Ammon's horn (tissue), 1 donor: ENCODE measurements at regions not wholly inside any gene's neighbourhood (a gene's known extent, or its start where the extent isn't known, plus 50 kb on each side); places are given as distances from the start of the nearest gene placed in this dataset.
"Not testable (repeated sequence)": the region's sequence is repeated elsewhere in the genome, so short reads cannot be mapped to it uniquely, and the experiment has no call there.

Source experiments
- DNase-seq: peaks from one replicate; pipeline ENCODE4 v3.0.0-alpha.2; 2016; ENCODE audit warnings: low spot score

DNA sequence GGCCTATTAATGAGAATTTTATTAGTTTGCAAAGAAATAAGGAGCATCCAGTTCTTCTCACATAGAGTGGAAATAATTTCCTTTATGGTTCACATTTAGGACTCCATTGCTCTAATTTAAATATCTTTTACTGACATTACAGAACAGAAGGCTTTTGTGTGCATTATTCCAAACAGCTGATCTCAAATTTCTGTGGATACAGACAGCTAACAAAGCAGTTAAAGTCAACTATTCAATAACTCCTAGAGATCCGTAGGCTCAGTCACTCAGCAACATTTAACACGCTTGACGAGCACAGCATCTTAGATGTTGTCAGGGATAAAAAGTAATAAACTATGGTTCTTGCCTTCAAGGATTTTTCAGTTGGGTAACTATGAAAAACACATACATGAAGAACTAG, 305.8 kb upstream of the SYNCRIP start:
- DNase-seq: no peak

DNA sequence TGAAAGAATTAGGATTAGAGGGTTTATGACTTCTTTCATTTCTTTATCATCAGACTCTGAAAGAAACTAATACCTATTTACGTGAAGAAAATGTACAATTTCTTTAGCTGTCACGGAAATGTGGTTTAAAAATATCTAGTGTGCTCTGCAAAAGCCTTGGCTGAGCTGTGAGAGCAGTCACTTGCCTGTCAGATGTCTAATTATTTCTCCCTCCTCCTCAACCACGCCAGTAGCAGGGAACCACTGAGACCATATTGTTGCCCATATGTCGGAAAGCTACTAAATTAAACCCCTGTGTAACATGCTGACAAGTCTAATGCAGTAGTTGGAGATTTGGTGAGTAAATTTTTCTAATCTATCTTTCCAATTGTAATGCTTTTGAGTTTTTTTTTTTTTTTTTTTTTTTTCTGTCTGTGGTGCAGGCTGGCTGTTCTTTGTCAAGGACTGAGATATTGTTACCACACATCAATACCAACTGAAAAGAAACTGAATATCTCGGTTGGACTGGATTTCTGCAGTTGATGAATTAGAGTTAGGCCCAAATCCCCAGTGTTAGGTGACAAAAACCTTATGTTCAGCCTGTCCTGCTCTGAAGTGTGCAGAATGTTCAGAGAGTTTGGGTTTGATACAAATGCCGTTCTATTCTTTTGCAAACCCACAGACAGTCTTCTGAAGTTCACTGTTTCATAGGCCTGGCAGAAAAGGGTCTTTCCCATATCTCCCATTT, 302.9 kb upstream of the SYNCRIP start:
- peak; percentile 68 for DNase-seq

DNA sequence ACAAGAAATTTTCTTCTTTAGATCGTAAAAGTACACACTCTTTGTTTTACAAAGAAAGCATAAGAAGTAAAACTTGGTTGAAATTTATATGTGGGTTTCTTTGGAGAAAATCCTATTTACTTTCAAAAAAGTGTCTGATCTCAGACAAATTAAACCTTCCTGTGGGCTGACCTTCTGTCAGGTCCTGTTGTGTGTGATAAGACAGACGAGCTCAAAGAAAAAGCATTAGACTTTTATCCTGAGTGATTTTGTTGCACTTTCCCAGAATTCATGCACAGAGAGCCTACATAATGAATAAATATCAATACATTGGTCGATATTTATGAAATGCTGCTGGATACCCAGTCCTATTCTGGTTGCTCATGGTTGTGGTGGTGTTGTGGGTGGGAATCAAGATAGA, 302.1 kb upstream of the SYNCRIP start:
- DNase-seq: no peak

DNA sequence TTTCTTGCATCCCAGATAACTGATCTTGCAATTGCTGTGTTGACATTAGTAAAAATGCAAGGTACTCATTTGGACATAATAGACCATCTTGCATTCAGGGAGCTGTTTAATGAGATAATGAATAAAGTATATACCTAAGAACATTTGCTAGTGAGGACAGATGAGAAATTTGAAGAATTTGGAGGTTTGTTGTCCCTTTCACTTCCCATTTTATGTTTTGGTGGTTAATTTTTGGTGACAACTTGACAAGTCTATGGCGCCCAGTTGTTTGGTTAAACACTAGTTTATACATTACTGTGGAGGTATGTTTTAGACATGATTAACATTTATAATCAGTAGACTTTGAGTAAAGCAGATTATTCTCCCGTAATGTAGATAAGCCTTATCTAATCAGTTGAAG, 300.2 kb upstream of the SYNCRIP start:
- no peak for DNase-seq

DNA sequence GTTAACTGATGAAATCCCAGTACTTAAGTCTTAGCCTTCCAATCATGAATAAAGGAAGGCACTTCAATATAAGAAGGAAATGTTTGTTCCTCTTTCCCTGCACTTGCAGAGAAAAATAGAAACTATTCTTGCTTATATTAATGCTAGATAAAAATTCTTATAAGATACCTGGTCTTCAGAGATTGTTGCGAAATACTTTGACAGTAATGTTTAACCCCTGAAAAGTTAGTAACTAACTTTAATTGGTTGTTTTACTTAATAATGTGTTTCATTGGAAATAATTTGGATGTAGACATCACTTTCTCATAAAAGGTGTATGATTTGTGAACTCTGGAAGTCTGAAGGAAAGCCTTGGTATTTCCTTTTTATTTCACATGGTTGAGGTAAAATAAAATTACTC, 294.2 kb upstream of the SYNCRIP start:
- DNase-seq: no peak

DNA sequence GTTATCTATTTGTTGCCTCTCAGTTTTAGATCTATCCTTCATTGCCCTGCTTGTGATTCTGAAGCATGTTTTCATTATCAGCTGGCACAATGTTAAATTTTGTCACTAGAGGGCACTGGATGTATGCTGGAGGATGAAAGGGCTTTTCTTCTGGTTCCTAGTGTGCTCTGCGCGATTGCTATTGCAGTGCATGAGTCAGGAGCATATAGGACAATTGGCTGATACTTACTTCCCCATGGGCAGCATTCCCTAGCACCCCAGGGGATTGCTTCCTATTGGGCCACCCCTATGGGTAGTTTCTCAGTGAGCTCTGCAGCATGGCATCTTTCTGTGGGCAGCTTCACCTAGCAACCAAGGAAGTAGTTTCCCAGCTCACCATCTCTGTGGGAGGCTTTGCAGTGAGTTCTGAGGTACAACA, 280.3 kb upstream of the SYNCRIP start:
- DNase-seq: peak; percentile 83

DNA sequence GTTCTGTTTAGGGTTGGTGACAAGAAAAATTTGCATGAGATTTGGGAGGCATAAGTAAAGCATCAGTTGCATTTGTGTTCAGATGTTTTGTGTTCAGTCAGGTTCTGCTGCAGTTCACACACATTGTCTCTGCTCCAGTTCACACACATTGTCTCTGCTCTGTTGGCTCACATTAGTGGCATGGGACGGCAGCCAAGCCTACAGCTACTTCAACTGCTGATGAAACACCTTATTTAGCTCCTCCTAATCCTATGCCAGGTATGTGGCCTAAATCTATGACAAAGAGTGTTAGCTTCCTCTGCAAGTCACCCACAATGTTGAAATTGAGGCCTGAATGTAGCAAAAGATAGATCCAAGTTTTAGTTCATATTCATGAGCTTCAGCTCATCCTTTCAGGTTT, 278.1 kb upstream of the SYNCRIP start:
- peak; percentile 22 for DNase-seq

DNA sequence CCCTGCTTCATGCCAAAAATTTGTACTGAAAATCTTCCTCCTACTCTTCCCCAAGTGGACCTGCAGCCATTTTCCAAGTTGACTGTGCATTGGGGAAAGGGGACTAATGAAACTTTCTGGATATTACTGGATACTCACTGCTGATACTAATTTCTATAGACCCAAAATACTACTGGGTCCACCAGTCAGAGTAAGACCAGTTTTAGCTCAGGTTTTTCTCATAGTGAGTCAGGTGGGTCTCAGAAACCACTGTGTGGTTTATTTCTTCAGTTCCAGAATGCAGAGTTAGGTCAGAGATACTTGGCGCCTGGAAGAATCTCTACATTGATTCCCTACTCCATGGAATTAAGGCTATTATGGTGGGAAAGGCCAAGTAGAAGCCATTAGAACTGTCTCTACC, 274.8 kb upstream of the SYNCRIP start:
- DNase-seq: no peak

DNA sequence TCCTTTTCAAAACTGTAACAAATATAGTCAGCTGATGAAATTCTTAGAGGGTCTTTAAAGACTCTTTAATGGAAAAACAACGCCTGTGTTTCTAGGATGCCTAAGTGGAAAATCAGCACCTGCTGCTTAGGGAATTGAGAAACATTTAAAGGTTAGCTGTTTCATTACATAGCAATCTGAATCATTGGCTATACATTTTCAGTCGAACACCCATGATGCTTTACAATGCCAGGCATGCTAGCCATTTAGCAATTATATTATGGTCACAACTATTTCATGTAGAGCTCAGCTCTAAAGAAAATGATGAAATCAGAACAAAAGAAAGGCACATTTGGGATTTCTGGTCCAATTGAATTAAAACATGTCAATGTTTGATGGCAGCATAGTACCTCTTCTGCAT, 270.3 kb upstream of the SYNCRIP start:
- no peak for DNase-seq

DNA sequence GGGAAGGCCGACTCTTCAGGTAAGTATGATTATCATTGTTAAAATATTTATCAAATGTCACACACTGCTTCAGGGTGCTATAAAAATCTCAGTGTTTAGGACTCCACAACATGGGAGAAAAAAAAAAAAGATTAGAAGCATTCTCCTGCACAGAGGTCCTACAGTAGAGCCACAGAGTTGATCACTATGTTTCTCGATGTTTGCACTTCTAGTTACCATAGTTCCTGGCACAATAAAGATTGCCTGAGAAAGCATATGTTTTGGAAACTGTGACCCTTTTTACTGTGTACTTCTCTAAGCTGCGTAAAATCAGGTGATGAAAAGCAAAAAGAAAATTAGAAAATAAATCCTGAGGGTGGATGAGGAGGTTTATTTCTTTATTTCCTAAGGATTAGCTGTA, 269.9 kb upstream of the SYNCRIP start:
- no peak for DNase-seq

DNA sequence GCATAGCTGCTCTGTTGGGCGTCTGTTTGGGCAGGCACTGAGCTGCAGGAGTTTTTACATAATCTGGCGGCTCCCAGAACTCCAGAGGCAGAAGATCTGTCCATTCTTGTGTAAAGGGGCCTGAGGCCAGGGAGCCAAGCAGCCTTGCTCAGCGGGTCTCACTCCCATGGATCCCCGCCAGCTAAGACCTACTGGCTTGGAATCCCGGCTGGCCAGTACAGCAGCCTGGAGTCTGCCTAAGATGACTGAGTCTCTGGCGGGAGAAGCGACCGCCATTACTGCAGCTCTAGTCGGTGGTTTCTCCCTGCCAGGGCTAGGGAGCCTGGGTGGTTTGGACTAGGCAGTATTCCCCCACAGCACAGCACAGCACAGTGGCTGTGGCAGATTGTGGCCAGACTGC, 268.4 kb upstream of the SYNCRIP start:
- no peak for DNase-seq

DNA sequence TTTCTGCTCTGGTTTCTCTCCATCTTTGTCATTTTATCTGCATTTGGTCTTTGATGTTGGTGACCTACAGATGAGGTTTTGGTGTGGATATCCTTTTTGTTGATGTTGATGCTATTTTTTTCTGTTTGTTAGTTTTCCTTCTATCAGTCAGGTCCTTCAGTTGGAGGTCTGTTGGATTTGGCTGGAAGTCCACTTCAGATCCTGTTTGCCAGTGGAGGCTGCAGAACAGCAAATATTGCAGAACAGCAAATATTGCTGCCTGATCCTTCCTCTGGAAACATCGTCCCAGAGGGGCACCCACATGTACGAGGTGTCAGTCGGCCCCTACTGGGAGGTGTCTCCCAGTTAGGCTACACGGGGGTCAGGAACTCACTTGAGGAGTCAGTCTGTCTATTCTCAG, 265.4 kb upstream of the SYNCRIP start:
- DNase-seq: not testable (repeated sequence)

DNA sequence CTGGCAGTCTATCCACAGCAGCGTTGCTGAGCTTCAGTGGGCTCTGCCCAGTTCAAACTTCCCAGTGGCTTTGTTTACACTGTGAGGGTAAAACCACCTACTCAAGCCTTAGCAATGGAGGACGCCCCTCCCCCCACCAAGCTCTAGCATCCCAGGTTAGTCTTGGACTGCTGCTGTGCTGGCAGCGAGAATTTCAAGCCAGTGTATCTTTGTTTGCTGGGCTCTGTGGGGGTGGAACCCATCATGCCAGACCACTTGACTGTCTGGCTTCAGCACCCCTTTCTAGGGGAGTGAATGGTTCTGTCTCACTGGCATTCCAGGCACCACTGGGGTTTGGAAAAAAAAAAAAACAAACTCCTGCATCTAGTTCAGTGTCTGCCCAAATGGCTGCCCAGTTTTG, 249.7 kb upstream of the SYNCRIP start:
- no peak for DNase-seq

DNA sequence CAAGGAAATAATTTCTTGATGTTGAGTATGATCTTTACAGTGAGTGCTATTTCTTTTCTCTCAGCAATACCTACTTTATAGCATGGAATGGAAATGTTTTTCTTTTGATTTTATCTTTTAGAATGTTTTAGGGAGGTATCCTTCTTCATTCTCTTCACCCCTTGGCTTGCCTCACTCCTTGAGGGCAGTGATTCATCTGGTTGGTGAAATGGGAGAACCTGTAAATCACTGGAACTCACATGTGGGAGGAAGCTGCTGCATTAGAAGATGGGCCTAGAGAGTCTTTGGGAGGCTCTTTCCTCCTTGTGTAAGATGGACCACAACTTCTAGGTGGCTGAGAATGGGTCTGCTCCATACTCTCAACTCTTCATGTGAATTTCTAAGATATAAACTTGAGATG, 244.8 kb upstream of the SYNCRIP start:
- no peak for DNase-seq

DNA sequence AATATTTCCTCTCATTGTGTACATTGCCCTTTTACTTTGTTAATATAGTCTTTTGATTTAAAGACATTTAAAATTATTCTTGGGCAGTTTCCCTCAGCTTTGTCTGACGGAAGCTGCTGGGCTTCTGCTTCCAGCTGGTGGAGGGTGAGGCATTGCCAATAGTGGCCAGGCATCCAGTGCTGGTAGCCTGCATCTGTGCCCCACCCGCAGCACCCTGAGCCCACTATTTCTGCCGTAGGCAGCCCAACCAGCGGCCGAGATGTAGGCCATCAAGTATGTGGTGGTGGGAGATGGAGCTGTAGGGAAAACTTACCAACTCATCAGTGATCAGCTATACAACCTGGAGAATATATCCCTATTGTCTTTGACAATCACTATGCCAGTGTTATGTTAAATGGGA, 226.0 kb upstream of the SYNCRIP start:
- no peak for DNase-seq

DNA sequence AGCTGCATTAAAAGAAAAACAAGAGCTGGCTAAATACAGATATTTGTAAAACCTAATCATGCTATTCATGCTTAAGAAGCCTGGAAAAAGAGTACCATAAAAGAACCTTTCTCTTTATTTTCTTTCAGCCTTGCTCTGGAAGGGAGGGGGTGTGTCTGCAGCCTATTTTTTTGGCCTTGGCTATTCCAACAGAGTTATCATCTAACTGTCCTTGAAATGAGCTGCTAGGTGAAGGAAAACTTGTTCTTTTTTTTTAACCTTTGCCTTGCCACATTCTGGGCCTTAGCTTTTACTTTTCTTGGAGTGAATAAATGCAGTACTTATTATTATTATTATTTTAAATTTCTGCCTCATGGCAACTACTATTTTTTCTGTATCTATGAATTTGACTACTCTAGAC, 224.9 kb upstream of the SYNCRIP start:
- DNase-seq: no peak

DNA sequence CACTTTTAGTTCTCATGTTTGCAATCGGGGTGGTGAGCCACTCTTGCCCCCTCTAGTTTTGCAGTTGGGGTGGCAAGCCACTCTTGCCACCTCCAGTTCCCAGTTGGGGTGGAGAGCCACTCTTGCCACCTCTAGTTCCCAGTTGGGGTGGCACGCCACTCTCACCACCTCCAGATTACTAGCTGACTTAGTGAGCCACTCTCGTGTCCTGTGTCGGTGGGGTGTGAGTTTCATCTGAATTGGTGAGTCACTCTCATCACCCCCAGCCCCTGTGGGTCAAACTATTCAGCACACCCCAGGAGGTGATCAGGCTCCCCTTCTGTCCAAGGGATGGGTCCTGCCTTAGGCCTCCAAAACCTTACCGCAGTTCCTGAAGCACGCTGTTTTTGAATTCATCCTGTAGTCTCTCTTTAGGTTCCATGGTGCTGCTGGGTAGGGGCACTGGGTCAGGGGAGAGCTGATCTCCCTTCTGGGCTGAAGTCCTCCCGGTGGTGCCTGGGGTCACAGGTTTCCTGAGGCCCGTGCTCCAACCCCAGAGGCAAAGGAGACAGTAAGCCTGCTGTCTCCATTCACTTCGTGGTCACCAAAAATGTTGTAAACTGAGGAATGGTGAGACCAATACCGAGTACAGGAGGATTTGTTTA, 224.2 kb upstream of the SYNCRIP start:
- DNase-seq: no peak

DNA sequence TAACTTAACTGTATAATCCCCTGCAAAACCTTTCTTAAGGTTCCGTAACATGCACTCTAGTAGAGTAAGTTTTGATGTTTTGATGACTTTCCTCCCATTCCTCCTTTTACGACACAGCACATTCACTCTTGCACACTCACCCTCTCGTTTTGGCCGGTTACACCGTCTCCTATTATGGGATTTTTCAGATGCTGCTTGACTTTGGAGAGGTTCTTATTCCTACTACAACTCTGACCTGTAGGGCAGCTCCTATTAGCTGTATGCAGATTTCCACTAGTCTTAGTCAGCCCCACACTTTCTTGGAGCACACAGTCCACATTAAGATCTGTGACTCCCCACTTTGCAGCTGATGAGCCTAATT, 223.7 kb upstream of the SYNCRIP start:
- no peak for DNase-seq

DNA sequence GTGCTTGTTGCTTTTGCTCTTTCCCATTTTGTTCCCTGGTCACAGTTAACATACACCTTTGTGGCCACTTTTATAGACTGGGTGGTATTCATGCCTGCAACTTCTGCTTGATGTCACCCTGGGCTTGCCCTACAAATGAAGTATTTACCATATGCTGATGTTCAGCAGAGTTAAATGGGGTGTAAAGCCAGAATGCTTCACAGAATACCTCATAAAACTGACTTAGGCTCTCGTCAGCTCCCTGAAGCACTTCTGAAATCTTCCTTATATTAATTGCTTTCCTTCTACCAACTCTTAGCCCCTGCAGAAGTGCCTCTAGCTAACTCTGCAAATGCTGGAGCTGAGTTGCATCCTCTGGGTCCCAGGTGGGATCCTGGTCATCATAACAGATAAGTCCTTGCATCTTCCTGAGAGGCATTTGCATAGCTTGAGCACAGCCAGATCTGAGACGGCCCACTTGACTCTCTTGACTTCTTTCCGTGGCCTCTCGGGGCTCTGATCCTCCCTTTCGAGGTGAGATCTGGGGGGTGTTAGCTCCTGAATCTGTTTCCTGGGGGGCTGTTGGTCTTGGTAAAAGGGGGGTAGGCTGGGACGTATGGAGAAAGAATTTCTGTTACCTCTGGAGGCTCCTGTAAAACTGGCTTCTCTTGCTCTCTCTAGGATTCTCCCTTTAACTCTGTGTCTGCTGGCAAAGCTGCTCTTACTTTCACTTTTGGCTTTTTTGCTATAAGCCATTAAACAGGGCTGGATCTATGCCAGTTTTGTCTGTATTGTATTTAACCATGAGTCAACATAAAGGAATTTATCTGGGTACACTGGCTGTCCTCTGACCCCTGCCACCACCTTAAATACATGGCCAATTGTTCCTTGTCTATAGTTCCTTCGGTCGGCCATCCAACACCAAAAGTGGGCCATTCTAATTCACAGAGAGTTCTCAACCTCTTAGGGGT, 223.0 kb upstream of the SYNCRIP start:
- DNase-seq: no peak

DNA sequence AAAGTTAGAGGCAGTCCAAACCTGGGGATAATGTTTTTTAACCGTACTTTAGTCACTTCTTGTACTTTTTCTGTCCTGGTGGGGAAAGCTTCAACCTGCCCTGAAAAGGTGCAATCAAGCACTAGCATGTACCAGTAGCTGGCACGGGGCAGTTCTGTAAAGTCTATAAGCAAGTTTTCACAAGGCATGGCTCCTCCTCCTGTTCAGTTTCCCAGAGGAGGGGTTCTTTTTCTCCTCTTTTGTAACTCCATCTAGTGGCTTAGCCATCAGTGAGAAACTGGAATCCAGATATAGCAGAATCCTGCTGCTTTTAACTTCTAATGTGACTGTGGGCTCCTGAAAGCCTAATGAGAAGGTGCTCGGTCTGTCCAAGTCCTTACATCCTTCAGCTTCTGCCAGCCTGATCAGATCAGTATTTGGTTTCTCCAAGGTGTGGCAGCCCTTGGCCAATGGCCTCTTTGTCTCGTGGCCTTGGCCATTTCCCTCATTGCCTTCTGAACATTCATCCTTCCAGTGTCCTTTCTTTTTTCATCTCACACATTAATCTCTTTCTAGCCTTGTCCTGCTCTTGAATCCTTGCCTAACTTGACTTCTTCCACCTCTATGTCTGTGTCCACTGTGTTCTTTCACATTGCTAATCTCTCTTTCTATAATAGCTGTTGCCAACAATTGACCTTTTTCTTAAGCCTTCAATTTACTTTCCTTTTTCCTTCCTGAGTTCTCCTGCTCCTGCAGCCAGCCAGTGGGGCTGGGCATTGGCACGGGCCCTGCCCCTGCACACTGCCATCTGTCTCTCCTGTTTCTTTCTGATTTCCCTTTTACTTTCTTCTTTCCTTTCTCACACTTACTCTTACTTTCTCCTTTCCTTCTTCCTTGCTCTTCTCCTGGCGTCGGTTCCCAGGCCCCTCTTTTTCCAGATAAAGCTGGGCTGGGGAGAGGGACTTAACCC, 222.0 kb upstream of the SYNCRIP start:
- no peak for DNase-seq

DNA sequence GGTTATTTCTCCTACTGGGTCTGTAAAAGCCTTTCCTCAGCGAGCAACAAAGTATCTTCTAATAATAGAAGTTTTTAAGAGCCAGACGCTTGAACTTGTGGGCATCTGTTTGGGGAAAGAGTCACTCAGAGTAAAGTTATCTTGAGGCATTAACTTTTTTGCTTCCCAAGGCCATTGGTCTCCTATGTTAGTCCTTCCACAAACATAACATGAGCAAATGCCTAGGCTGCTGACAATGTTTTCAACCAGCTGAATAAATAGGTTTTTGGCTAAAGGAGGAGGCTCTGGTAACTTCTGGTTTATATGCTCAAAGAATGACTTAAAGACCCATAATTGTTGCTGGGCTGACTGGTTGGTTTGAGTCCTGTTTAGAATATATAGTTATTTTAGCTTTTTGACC, 213.5 kb upstream of the SYNCRIP start:
- no peak for DNase-seq
